Activated CD4-positive, CD25-positive, alpha-beta regulatory T cell treated with anti-CD3 and anti-CD28 coated beads, Interleukin-2, amount 50 U/mL, for 16 hours (primary cell): ENCODE measurements at regions not wholly inside any gene's neighbourhood (a gene's known extent, or its start where the extent isn't known, plus 50 kb on each side); places are given as distances from the start of the nearest gene placed in this dataset.
"Not testable (repeated sequence)": the region's sequence is repeated elsewhere in the genome, so short reads cannot be mapped to it uniquely, and the experiment has no call there.

Experiments used
- DNase-seq: peaks from one replicate; pipeline ENCODE4 v3.0.0-alpha.2; 2020; ENCODE audit warnings: low read depth, low spot score

GRCh38 chr16:6732166-6732565, 600.5 kb upstream of the RBFOX1 start:
- DNase-seq, result no peak

GRCh38 chr16:6728381-6728780, 604.3 kb upstream of the RBFOX1 start:
- DNase-seq, result no peak

GRCh38 chr16:6726621-6727020, 606.0 kb upstream of the RBFOX1 start:
- no peak for DNase-seq

- DNase-seq, result no peak
Observed at GRCh38 chr16:6725634-6726331, 606.9 kb upstream of the RBFOX1 start.

- not testable (repeated sequence) for DNase-seq
Observed at GRCh38 chr16:6725206-6725605, 607.4 kb upstream of the RBFOX1 start.

GRCh38 chr16:6722786-6723185, 609.9 kb upstream of the RBFOX1 start:
- DNase-seq, result no peak

- DNase-seq, result no peak
Observed at GRCh38 chr16:6714510-6714909, 618.1 kb upstream of the RBFOX1 start.

GRCh38 chr16:6709736-6710135, 622.9 kb upstream of the RBFOX1 start:
- DNase-seq, result no peak

- DNase-seq, result no peak
Observed at GRCh38 chr16:6708576-6709215, 623.9 kb upstream of the RBFOX1 start.

GRCh38 chr16:6704306-6704930, 628.2 kb upstream of the RBFOX1 start:
- DNase-seq, result no peak

- DNase-seq, result no peak
Observed at GRCh38 chr16:6701096-6701495, 631.5 kb upstream of the RBFOX1 start.

GRCh38 chr16:6698548-6698947, 634.1 kb upstream of the RBFOX1 start:
- no peak for DNase-seq

GRCh38 chr16:6695666-6696065, 637.0 kb upstream of the RBFOX1 start:
- no peak for DNase-seq

- DNase-seq, result no peak
Observed at GRCh38 chr16:6694636-6695035, 638.0 kb upstream of the RBFOX1 start.

- DNase-seq, result not testable (repeated sequence)
Observed at GRCh38 chr16:6693418-6693817, 639.2 kb upstream of the RBFOX1 start.

- no peak for DNase-seq
Observed at GRCh38 chr16:6692874-6693273, 639.8 kb upstream of the RBFOX1 start.

- DNase-seq, result no peak
Observed at GRCh38 chr16:6690741-6691140, 641.9 kb upstream of the RBFOX1 start.

- no peak for DNase-seq
Observed at GRCh38 chr16:6689643-6690042, 643.0 kb upstream of the RBFOX1 start.

GRCh38 chr16:6687593-6687992, 645.1 kb upstream of the RBFOX1 start:
- no peak for DNase-seq

- no peak for DNase-seq
Observed at GRCh38 chr16:6684076-6684673, 648.5 kb upstream of the RBFOX1 start.

- no peak for DNase-seq
Observed at GRCh38 chr16:6682142-6682811, 650.4 kb upstream of the RBFOX1 start.

- DNase-seq, result no peak
Observed at GRCh38 chr16:6678586-6678985, 654.1 kb upstream of the RBFOX1 start.
